HG03135 (cell line): ENCODE measurements at regions not wholly inside any gene's neighbourhood (a gene's known extent, or its start where the extent isn't known, plus 50 kb on each side); places are given as distances from the start of the nearest gene placed in this dataset.
"Not testable (repeated sequence)": the region's sequence is repeated elsewhere in the genome, so short reads cannot be mapped to it uniquely, and the experiment has no call there.

ENCODE experiments used
- ATAC-seq: cut with Tn5 transposase; IDR thresholded peaks from one replicate; pipeline ENCODE4 v1.9.1; 2021; ENCODE audit warnings: mild to moderate bottlenecking, moderate library complexity; ENCODE audit not compliant: unreplicated experiment

GRCh38 chr21:18114810-18115209 lies 129.8 kb upstream of the CHODL start:
- no peak for ATAC-seq

GRCh38 chr21:18104802-18105201 lies 139.8 kb upstream of the CHODL start:
- ATAC-seq = no peak

- not testable (repeated sequence) for ATAC-seq
Observed at GRCh38 chr21:18096413-18096812, 148.2 kb upstream of the CHODL start.

GRCh38 chr21:18089786-18090185 lies 154.8 kb upstream of the CHODL start:
- no peak for ATAC-seq

GRCh38 chr21:18070392-18070791 lies 174.2 kb upstream of the CHODL start:
- ATAC-seq = no peak

GRCh38 chr21:18069875-18070274 lies 174.8 kb upstream of the CHODL start:
- ATAC-seq = no peak

- no peak for ATAC-seq
Observed at GRCh38 chr21:18060402-18060801, 184.2 kb upstream of the CHODL start.

GRCh38 chr21:18058731-18059398 lies 185.8 kb upstream of the CHODL start:
- no peak for ATAC-seq

- ATAC-seq = no peak
Observed at GRCh38 chr21:18053151-18053550, 191.5 kb upstream of the CHODL start.

- no peak for ATAC-seq
Observed at GRCh38 chr21:18049461-18049860, 195.2 kb upstream of the CHODL start.

- no peak for ATAC-seq
Observed at GRCh38 chr21:18041012-18041411, 203.6 kb upstream of the CHODL start.

GRCh38 chr21:18030248-18030647 lies 211.1 kb upstream of the C21orf91 start:
- ATAC-seq = no peak

GRCh38 chr21:18026359-18026758 lies 207.2 kb upstream of the C21orf91 start:
- no peak for ATAC-seq

- no peak for ATAC-seq
Observed at GRCh38 chr21:18023711-18024110, 204.6 kb upstream of the C21orf91 start.

- no peak for ATAC-seq
Observed at GRCh38 chr21:18023157-18023556, 204.0 kb upstream of the C21orf91 start.

- ATAC-seq = no peak
Observed at GRCh38 chr21:18007121-18007520, 188.0 kb upstream of the C21orf91 start.

GRCh38 chr21:18006691-18007090 lies 187.5 kb upstream of the C21orf91 start:
- no peak for ATAC-seq

GRCh38 chr21:18002393-18002792 lies 183.2 kb upstream of the C21orf91 start:
- no peak for ATAC-seq

GRCh38 chr21:18000981-18001686 lies 182.0 kb upstream of the C21orf91 start:
- no peak for ATAC-seq

- ATAC-seq = not testable (repeated sequence)
Observed at GRCh38 chr21:17998599-17998998, 179.4 kb upstream of the C21orf91 start.

GRCh38 chr21:17989780-17990179 lies 170.6 kb upstream of the C21orf91 start:
- ATAC-seq = no peak

GRCh38 chr21:17988102-17988437 lies 168.9 kb upstream of the C21orf91 start:
- ATAC-seq = no peak
